ENCODE measurements at regions not wholly inside any gene's neighbourhood (a gene's known extent, or its start where the extent isn't known, plus 50 kb on each side); places are given as distances from the start of the nearest gene placed in this dataset.

- no peak for TF ChIP-seq CTCF (IDR thresholded peaks at IDR 0.05; ENCODE audit: borderline replicate concordance, extremely low read depth, low read length, poor library complexity, severe bottlenecking)
- no peak for TF ChIP-seq EZH2 (IDR thresholded peaks at IDR 0.05; ENCODE audit: borderline replicate concordance, low read depth, low read length, severe bottlenecking)
Observed at GRCh38 chr14:45976001-45976400, 675.6 kb downstream of the RPL10L start.
